GM12891 (cell line): ENCODE measurements at regions not wholly inside any gene's neighbourhood (a gene's known extent, or its start where the extent isn't known, plus 50 kb on each side); places are given as distances from the start of the nearest gene placed in this dataset.

Experiments
- POLR2A ChIP-seq: IDR thresholded peaks from 2 replicates; pipeline ENCODE4 v1.6.1; 2011; ENCODE audit warnings: low read depth, low read length, control low read depth
- POLR2AphosphoS5 ChIP-seq: IDR thresholded peaks from 2 replicates; pipeline ENCODE4 v1.6.1; 2011; ENCODE audit warnings: low read depth, low read length, control low read depth
- TAF1 ChIP-seq: IDR thresholded peaks from 2 replicates; pipeline ENCODE4 v1.6.1; 2011; ENCODE audit warnings: low read depth, low read length, control low read depth

DNA sequence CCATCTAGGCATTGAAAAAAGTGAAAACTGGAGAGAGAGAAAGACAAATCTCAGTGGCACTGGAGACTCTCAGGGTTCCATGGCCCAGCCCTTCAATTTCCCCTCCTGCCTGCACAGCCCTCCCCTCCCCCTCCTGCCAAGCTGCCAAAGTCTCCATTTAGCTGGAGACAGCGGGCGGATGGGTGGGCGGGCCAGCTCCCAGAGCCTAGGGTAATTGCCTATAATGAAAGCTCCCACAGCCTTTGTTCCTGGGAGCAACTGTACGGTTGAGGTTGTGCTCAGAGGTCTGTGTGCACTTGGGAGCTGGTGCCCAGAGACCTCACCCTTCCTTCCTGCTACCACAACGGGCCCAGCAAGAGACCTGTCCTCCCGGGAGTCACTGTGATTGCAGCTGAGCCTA, 89.6 kb downstream of the NAV1 start:
- no peak for TF ChIP-seq TAF1
- TF ChIP-seq POLR2A = no peak
- no peak for TF ChIP-seq POLR2AphosphoS5
